PFSK-1 (cell line): ENCODE measurements at regions not wholly inside any gene's neighbourhood (a gene's known extent, or its start where the extent isn't known, plus 50 kb on each side); places are given as distances from the start of the nearest gene placed in this dataset.

ENCODE experiments used
- FOXP2 ChIP-seq: optimal IDR thresholded peaks from 2 replicates; pipeline ENCODE3; 2011; ENCODE audit warnings: borderline replicate concordance, control low read depth, inconsistent platforms; ENCODE audit not compliant: insufficient read depth; ENCODE audit errors: extremely low read length, extremely low read depth
- POLR2AphosphoS5 ChIP-seq: IDR thresholded peaks from 2 replicates; pipeline ENCODE4 v1.6.1; 2012; ENCODE audit warnings: low read depth, mild to moderate bottlenecking, control low read depth, low read length, moderate library complexity
- SIN3A ChIP-seq: IDR thresholded peaks from 2 replicates; pipeline ENCODE4 v1.6.1; 2012; ENCODE audit warnings: mild to moderate bottlenecking, low read length, moderate library complexity, borderline replicate concordance; ENCODE audit not compliant: insufficient read depth
- TAF1 ChIP-seq: IDR thresholded peaks from 2 replicates; pipeline ENCODE4 v1.6.1; 2012; ENCODE audit warnings: low read length, control low read depth, borderline replicate concordance; ENCODE audit not compliant: insufficient read depth
- TF ChIP-seq, protein P1 (sequence below), 2 experiments: IDR thresholded peaks; 2 replicates each; pipeline versions ENCODE4 v1.6.1 to v1.8.0; 2011 to 2012; ENCODE audit warnings: low read depth in 2 of 2, low read length in 2 of 2, control low read depth in 1 of 2, inconsistent platforms in 1 of 2, mild to moderate bottlenecking in 1 of 2, moderate library complexity in 1 of 2; ENCODE audit not compliant: insufficient read depth in 1 of 2

DNA sequence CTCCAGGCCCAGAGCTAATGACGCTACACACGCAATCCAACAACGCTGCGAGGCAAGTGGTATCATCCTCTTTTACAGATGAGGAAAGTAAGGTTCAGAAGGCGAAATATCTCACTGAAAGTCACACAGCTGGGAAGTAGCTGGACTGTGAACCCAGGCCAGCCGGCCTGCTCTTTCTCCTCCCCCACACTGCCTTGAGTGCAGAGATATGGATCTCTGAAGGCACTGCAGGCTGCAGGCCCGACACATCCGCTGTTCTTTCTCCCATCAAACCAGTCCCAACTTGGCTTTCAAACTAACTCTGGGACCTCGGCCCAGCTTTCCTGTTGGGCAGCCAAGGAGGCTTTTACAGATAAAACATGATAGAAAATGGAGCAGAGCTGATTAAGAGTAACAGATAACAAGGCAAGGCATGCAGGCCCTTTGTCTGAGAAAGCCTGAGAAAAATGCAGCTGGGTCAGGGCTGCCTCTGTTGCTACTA is 64.0 kb upstream of the PTPRJ start:
- TF ChIP-seq POLR2AphosphoS5 (no peak), TAF1 (no peak), SIN3A (0 out of 2 replicates have a peak, but pooled peaks have one; percentile 44), FOXP2 (no peak)
- TF ChIP-seq, protein P1, sequence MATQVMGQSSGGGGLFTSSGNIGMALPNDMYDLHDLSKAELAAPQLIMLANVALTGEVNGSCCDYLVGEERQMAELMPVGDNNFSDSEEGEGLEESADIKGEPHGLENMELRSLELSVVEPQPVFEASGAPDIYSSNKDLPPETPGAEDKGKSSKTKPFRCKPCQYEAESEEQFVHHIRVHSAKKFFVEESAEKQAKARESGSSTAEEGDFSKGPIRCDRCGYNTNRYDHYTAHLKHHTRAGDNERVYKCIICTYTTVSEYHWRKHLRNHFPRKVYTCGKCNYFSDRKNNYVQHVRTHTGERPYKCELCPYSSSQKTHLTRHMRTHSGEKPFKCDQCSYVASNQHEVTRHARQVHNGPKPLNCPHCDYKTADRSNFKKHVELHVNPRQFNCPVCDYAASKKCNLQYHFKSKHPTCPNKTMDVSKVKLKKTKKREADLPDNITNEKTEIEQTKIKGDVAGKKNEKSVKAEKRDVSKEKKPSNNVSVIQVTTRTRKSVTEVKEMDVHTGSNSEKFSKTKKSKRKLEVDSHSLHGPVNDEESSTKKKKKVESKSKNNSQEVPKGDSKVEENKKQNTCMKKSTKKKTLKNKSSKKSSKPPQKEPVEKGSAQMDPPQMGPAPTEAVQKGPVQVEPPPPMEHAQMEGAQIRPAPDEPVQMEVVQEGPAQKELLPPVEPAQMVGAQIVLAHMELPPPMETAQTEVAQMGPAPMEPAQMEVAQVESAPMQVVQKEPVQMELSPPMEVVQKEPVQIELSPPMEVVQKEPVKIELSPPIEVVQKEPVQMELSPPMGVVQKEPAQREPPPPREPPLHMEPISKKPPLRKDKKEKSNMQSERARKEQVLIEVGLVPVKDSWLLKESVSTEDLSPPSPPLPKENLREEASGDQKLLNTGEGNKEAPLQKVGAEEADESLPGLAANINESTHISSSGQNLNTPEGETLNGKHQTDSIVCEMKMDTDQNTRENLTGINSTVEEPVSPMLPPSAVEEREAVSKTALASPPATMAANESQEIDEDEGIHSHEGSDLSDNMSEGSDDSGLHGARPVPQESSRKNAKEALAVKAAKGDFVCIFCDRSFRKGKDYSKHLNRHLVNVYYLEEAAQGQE (IDR thresholded peaks at IDR 0.05; ENCODE audit: insufficient read depth in 1 of 2, low read depth in 2 of 2, low read length in 2 of 2) = peak in 1 of 2 experiments; percentile 67; a peak in 1 of 4 replicates
